ENCODE measurements at regions not wholly inside any gene's neighbourhood (a gene's known extent, or its start where the extent isn't known, plus 50 kb on each side); places are given as distances from the start of the nearest gene placed in this dataset.

- Histone ChIP-seq H3K4me3 (no peak overlapping the region), H3K27ac (no peak overlapping the region), H3K27me3 (no peaks in the 10 kb centered on the region), H3K4me1 (no peaks in the 10 kb centered on the region), H3K9me3 (no peaks in the 10 kb centered on the region), H3K36me3 (no peaks in the 10 kb centered on the region)
- in situ Hi-C loops (cut with MboI; ENCODE audit: low pct_ligation_motif_present in 1 of 4, low pct_unique_long_range_greater_than_20kb in 1 of 4, low sequenced_read_pairs in 3 of 4): loop anchor here in 1 of 4 donors (25.0 kb wide), 1 partner anchor 356 kb away; no protein-coding TSS in a partner anchor
- DNase-seq: no peak
- WGBS, 2 donors (ENCODE audit: low coverage in 1 of 2): 83 to 87% methylated on average over 3 of the region's 3 CpGs
- no peak for TF ChIP-seq EP300 (IDR thresholded peaks at IDR 0.05; ENCODE audit: low read depth)
- TF ChIP-seq POLR2A (IDR thresholded peaks at IDR 0.05): no peak
- TF ChIP-seq CTCF (IDR thresholded peaks at IDR 0.05): no peak
- intact Hi-C loops (cut with DNase I; ENCODE audit: low total_unique reads): no loop called here
Measured at GRCh38 chr2:196468394-196468793, 171.1 kb upstream of the CCDC150 start.

- TF ChIP-seq POLR2AphosphoS5 (IDR thresholded peaks at IDR 0.05) (no peak), EP300 (IDR thresholded peaks at IDR 0.05; ENCODE audit: low read depth) (no peak), CTCF (IDR thresholded peaks at IDR 0.05) (no peak), POLR2A (IDR thresholded peaks at IDR 0.05) (no peak)
- Histone ChIP-seq H3K36me3 (no peaks in the 10 kb centered on the region), H3K27ac (no peak overlapping the region), H3K27me3 (no peaks in the 10 kb centered on the region), H3K4me1 (no peaks in the 10 kb centered on the region), H3K9me3 (no peaks in the 10 kb centered on the region), H3K4me3 (no peak overlapping the region)
- in situ Hi-C loops (cut with MboI; ENCODE audit: low pct_ligation_motif_present in 1 of 4, low pct_unique_long_range_greater_than_20kb in 1 of 4, low sequenced_read_pairs in 3 of 4) (loop anchor here in 1 of 4 donors (25.0 kb wide), 1 partner anchor 361 kb away; no protein-coding TSS in a partner anchor), intact Hi-C loops (cut with DNase I; ENCODE audit: low total_unique reads) (no loop called here)
- 10 to 39% methylated on average over 2 to 3 of the region's 3 CpGs for WGBS, 2 donors (ENCODE audit: low coverage in 1 of 2)
- DNase-seq: no peak
Measured at GRCh38 chr2:196473617-196474016, 165.9 kb upstream of the CCDC150 start.

- DNase-seq: no peak
- Histone ChIP-seq H3K9me3 (no peaks in the 10 kb centered on the region), H3K4me1 (no peaks in the 10 kb centered on the region), H3K27me3 (no peaks in the 10 kb centered on the region), H3K4me3 (no peak overlapping the region), H3K27ac (no peak overlapping the region), H3K36me3 (no peaks in the 10 kb centered on the region)
- intact Hi-C loops (cut with DNase I; ENCODE audit: low total_unique reads) (no loop called here), in situ Hi-C loops (cut with MboI; ENCODE audit: low pct_ligation_motif_present in 1 of 4, low pct_unique_long_range_greater_than_20kb in 1 of 4, low sequenced_read_pairs in 3 of 4) (no loop called here)
- WGBS, 2 donors (ENCODE audit: low coverage in 1 of 2): 92 to 100% methylated on average over 2 to 3 of the region's 3 CpGs
- TF ChIP-seq POLR2A (IDR thresholded peaks at IDR 0.05) (no peak), CTCF (IDR thresholded peaks at IDR 0.05) (no peak), POLR2AphosphoS5 (IDR thresholded peaks at IDR 0.05) (no peak), EP300 (IDR thresholded peaks at IDR 0.05; ENCODE audit: low read depth) (no peak)
Measured at GRCh38 chr2:196475611-196476010, 163.9 kb upstream of the CCDC150 start.

GRCh38 chr2:196478588-196478987 is 160.9 kb upstream of the CCDC150 start:
- DNase-seq: no peak
- intact Hi-C loops (cut with DNase I; ENCODE audit: low total_unique reads): no loop called here
- TF ChIP-seq EP300 (IDR thresholded peaks at IDR 0.05; ENCODE audit: low read depth): no peak
- TF ChIP-seq CTCF (IDR thresholded peaks at IDR 0.05): no peak
- Histone ChIP-seq H3K4me1 (no peaks in the 10 kb centered on the region), H3K36me3 (no peaks in the 10 kb centered on the region), H3K27me3 (no peaks in the 10 kb centered on the region), H3K27ac (no peak overlapping the region), H3K9me3 (no peaks in the 10 kb centered on the region), H3K4me3 (no peak overlapping the region)
- WGBS, 2 donors (ENCODE audit: low coverage in 1 of 2): 85% methylated on average over 2 of the region's 2 CpGs; no CpG with 5 or more reads in 1 of the 2 donors
- in situ Hi-C loops (cut with MboI; ENCODE audit: low pct_ligation_motif_present in 1 of 4, low pct_unique_long_range_greater_than_20kb in 1 of 4, low sequenced_read_pairs in 3 of 4): no loop called here

Measured in transverse colon (tissue), 4 donors.